Lung (tissue), 11 donors: ENCODE measurements at regions not wholly inside any gene's neighbourhood (a gene's known extent, or its start where the extent isn't known, plus 50 kb on each side); places are given as distances from the start of the nearest gene placed in this dataset.
"Not testable (repeated sequence)": the region's sequence is repeated elsewhere in the genome, so short reads cannot be mapped to it uniquely, and the experiment has no call there.

Experiments
- ATAC-seq: fragments of 200-7000 bp; cut with Tn5 transposase; one replicate; pipeline ENCODE4 v1.9.1; 2020; ENCODE audit warnings: moderate number of reproducible peaks; ENCODE audit not compliant: insufficient read depth, low FRiP score
- DNase-seq, 3 donors: peaks; one replicate each; pipeline ENCODE4 v3.0.0-alpha.2; 2013 to 2017
- H3K27ac ChIP-seq, 2 donors: one replicate each; pipeline ENCODE4 v1.5.1; 2013; ENCODE audit warnings: mild to moderate bottlenecking in 2 of 2, moderate library complexity in 2 of 2, control low read depth in 1 of 2, inconsistent platforms in 1 of 2, low read depth in 1 of 2, low read length in 1 of 2
- H3K27me3 ChIP-seq, 3 donors: one replicate each; pipeline ENCODE4 v1.5.1; 2013; ENCODE audit warnings: low read length in 2 of 3; ENCODE audit not compliant: control insufficient read depth in 3 of 3, insufficient read depth in 3 of 3
- H3K36me3 ChIP-seq, 4 donors: one replicate each; pipeline ENCODE4 v1.5.1; 2013; ENCODE audit warnings: low read length in 4 of 4, mild to moderate bottlenecking in 1 of 4, moderate library complexity in 1 of 4; ENCODE audit not compliant: control insufficient read depth in 4 of 4, insufficient read depth in 4 of 4
- H3K4me1 ChIP-seq, 5 donors: one replicate each; pipeline ENCODE4 v1.5.1; 2013; ENCODE audit warnings: low read length in 5 of 5, mild to moderate bottlenecking in 2 of 5, moderate library complexity in 1 of 5; ENCODE audit not compliant: control insufficient read depth in 5 of 5, insufficient read depth in 5 of 5
- H3K4me3 ChIP-seq: one replicate; pipeline ENCODE4 v1.5.1; 2013; ENCODE audit warnings: mild to moderate bottlenecking, control low read depth, moderate library complexity
- H3K9ac ChIP-seq, 2 donors: one replicate each; pipeline ENCODE4 v1.5.1; 2013; ENCODE audit warnings: low read length in 2 of 2, control low read depth in 1 of 2; ENCODE audit not compliant: insufficient read depth in 1 of 2
- H3K9me3 ChIP-seq, 4 donors: one replicate each; pipeline ENCODE4 v1.5.1; 2013; ENCODE audit warnings: low read length in 3 of 4, mild to moderate bottlenecking in 1 of 4, moderate library complexity in 1 of 4; ENCODE audit not compliant: control insufficient read depth in 4 of 4, insufficient read depth in 3 of 4
- CTCF ChIP-seq: IDR thresholded peaks from 2 replicates; pipeline ENCODE4 v1.5.1; 2012; ENCODE audit warnings: mild to moderate bottlenecking; ENCODE audit errors: control extremely low read depth, extremely low read depth
- WGBS, 2 donors: extraction: QIAGEN DNeasy Blood & Tissue Kit; methylation state at CpG; one replicate each; pipeline ENCODE4 v1.1.7; 2013; 5-methylcytosine and 5-hydroxymethylcytosine counted together
- donor health status: control.
- donor health status: control.
- donor health status: Bipolar disorder and iron deficiency.
- donor health status: healthy.
- donor health status: DM: yes; HTN: yes; CAD: no.

- Histone ChIP-seq H3K9ac (no peak overlapping the region), H3K36me3 (no peaks in the 10 kb centered on the region), H3K9me3 (no peaks in the 10 kb centered on the region), H3K27me3 (no peaks in the 10 kb centered on the region), H3K4me3 (no peak overlapping the region), H3K27ac (no peak overlapping the region), H3K4me1 (no peaks in the 10 kb centered on the region)
- no peak for ATAC-seq
- WGBS, 2 donors = 53 to 67% methylated on average over 12 of the region's 12 CpGs
- DNase-seq = no peak
- TF ChIP-seq CTCF = no peak
These were observed 209.4 kb upstream of the FOXK1 start for GRCh38 chr7:4472728-4473127.

- Histone ChIP-seq H3K9ac (no peak overlapping the region), H3K4me1 (no peaks in the 10 kb centered on the region), H3K27me3 (no peaks in the 10 kb centered on the region), H3K36me3 (no peaks in the 10 kb centered on the region), H3K27ac (no peak overlapping the region), H3K4me3 (no peak overlapping the region), H3K9me3 (peaks cover 0 to 10% (median 3%) of the 10 kb centered on the region in 4 donors)
- 52 to 62% methylated on average over 12 of the region's 12 CpGs for WGBS, 2 donors
- peak; percentile 20 to 56 (median 28) for DNase-seq
- ATAC-seq = no peak
- TF ChIP-seq CTCF = no peak
These were observed 202.6 kb upstream of the FOXK1 start for GRCh38 chr7:4479367-4480039.

- WGBS, 2 donors = 92 to 93% methylated on average over 11 of the region's 11 CpGs
- H3K4me3 ChIP-seq, H3K9ac ChIP-seq, H3K27me3 ChIP-seq, H3K27ac ChIP-seq, ATAC-seq, H3K4me1 ChIP-seq, H3K36me3 ChIP-seq, DNase-seq: not testable (repeated sequence)
- H3K9me3 ChIP-seq = peaks cover 0 to 12% (median 3%) of the 10 kb centered on the region in 4 donors
These were observed 202.0 kb upstream of the FOXK1 start for GRCh38 chr7:4480131-4480530.

GRCh38 chr7:4483851-4484250, 198.2 kb upstream of the FOXK1 start:
- no peak for DNase-seq
- Histone ChIP-seq H3K4me1 (no peaks in the 10 kb centered on the region), H3K4me3 (no peak overlapping the region), H3K9ac (no peak overlapping the region), H3K9me3 (peaks cover 0 to 14% (median 3%) of the 10 kb centered on the region in 4 donors), H3K36me3 (no peaks in the 10 kb centered on the region), H3K27ac (no peak overlapping the region), H3K27me3 (no peaks in the 10 kb centered on the region)
- ATAC-seq = no peak
- TF ChIP-seq CTCF = no peak
- WGBS, 2 donors = 94 to 95% methylated on average over 1 of the region's 1 CpG
